Peyer's patch (tissue), 4 donors: ENCODE measurements at regions not wholly inside any gene's neighbourhood (a gene's known extent, or its start where the extent isn't known, plus 50 kb on each side); places are given as distances from the start of the nearest gene placed in this dataset.

Experiments used
- DNase-seq, 3 donors: peaks; one replicate each; pipeline ENCODE4 v3.0.0-alpha.2; 2017 to 2019
- H3K27ac ChIP-seq, 4 donors: fragments of 200-600 bp; sonication (generic); one replicate each; pipeline ENCODE4 v1.5.1; 2016 to 2019
- H3K27me3 ChIP-seq, 2 donors: fragments of 200-600 bp; sonication (generic); one replicate each; pipeline ENCODE4 v1.5.1; 2019
- H3K36me3 ChIP-seq, 3 donors: fragments of 200-600 bp; sonication (generic); one replicate each; pipeline ENCODE4 v1.5.1; 2016 to 2019
- H3K4me1 ChIP-seq, 4 donors: fragments of 200-600 bp; sonication (generic); one replicate each; pipeline ENCODE4 v1.5.1; 2016 to 2019
- H3K4me3 ChIP-seq, 4 donors: fragments of 200-600 bp; sonication (generic); 1 replicate in 3 of 4; 2 replicates in 1 of 4; pipeline ENCODE4 v1.5.1; 2016 to 2019; ENCODE audit warnings: mild to moderate bottlenecking in 1 of 4
- H3K9me3 ChIP-seq, 4 donors: fragments of 200-600 bp; sonication (generic); one replicate each; pipeline ENCODE4 v1.5.1; 2016 to 2019; ENCODE audit warnings: mild to moderate bottlenecking in 1 of 4
- CTCF ChIP-seq, 6 experiments: fragments of 450-650 bp in 4 of 6; fragments of 200-600 bp in 2 of 6; sonication (generic) in 1 of 6; IDR thresholded peaks; one replicate each; pipeline ENCODE4 v1.5.1; 2017 to 2019; ENCODE audit warnings: antibody characterized with exemption in 6 of 6, mild to moderate bottlenecking in 3 of 6, moderate library complexity in 1 of 6
- POLR2A ChIP-seq, 2 donors: fragments of 450-650 bp; IDR thresholded peaks; one replicate each; pipeline ENCODE4 v1.5.1; 2017; ENCODE audit warnings: antibody characterized with exemption in 2 of 2, mild to moderate bottlenecking in 2 of 2, moderate library complexity in 2 of 2

DNA sequence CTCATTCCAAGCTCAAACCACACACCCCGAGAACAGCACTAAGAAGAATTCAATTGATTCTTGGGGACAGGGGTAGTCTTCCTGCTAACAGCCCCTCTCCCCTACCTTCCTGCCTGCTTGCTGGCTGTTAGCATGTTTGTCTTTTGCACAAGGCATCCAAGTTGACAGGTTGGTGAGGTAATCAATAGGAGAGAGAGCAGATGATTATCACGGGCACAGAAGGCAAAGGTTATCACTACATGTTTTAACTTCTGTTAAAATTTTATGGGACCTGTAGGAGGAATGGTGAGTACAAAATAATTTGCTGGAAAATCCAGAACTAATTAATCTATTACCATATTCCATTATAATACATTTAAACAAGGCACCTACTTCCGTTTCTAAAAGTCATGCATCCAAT, 442.1 kb upstream of the TCF4 start:
- TF ChIP-seq POLR2A (IDR thresholded peaks at IDR 0.05) (no peak), CTCF (IDR thresholded peaks at IDR 0.05) (no peak)
- no peaks in the 10 kb centered on the region for H3K9me3 ChIP-seq
- H3K27me3 ChIP-seq, result no peaks in the 10 kb centered on the region
- no peaks in the 10 kb centered on the region for H3K36me3 ChIP-seq
- no peak overlapping the region for H3K4me3 ChIP-seq
- no peak for DNase-seq
- no peaks in the 10 kb centered on the region for H3K4me1 ChIP-seq
- no peak overlapping the region for H3K27ac ChIP-seq

DNA sequence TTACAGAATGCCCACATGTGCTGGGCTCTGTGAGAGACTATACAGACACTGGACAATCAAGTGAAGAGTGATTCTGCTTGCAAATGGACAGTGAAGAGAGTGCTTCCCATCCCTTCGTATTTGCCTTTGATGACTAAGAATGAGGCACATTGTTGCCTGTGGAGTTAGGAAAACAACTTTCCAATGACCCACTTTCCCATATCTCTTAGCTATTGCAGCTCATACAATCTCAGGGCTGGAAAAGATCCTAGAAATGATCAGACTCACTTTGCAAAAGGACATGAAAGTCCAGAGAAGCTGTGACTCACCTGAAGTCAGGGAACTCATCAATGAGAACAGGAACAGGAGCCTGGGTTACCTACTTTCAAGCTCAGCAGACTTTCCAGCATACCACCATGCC, 440.5 kb upstream of the TCF4 start:
- Histone ChIP-seq H3K27me3 (no peaks in the 10 kb centered on the region), H3K9me3 (no peaks in the 10 kb centered on the region), H3K36me3 (no peaks in the 10 kb centered on the region), H3K4me3 (no peak overlapping the region), H3K4me1 (no peaks in the 10 kb centered on the region), H3K27ac (no peak overlapping the region)
- no peak for TF ChIP-seq CTCF (IDR thresholded peaks at IDR 0.05)
- no peak for TF ChIP-seq POLR2A (IDR thresholded peaks at IDR 0.05)
- DNase-seq, result no peak

DNA sequence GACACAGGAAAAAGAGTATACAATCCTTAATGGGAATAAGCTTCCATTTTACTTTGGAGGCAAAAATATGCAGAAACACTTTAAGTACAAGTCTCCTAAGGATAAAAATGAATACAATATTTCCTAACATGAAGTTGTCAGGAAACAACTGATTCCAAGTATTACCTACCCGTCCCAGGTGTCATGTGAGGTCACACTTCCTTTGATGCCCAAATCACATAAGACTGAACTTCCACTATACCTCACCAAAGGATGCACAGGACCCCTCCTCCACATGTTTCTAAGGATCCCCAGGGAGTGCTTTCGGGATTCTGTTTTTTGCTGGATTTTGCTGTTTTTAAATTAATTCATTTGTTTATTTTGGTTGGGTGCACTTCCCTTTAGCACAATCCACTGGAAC, 438.5 kb upstream of the TCF4 start:
- Histone ChIP-seq H3K27ac (no peak overlapping the region), H3K4me1 (no peaks in the 10 kb centered on the region), H3K36me3 (no peaks in the 10 kb centered on the region), H3K27me3 (no peaks in the 10 kb centered on the region), H3K4me3 (no peak overlapping the region), H3K9me3 (no peaks in the 10 kb centered on the region)
- no peak for TF ChIP-seq POLR2A (IDR thresholded peaks at IDR 0.05)
- no peak for TF ChIP-seq CTCF (IDR thresholded peaks at IDR 0.05)
- no peak for DNase-seq

- H3K4me1 ChIP-seq, result no peaks in the 10 kb centered on the region
- no peak overlapping the region for H3K27ac ChIP-seq
- TF ChIP-seq CTCF (IDR thresholded peaks at IDR 0.05) (no peak), POLR2A (IDR thresholded peaks at IDR 0.05) (no peak)
- H3K36me3 ChIP-seq, result no peaks in the 10 kb centered on the region
- no peaks in the 10 kb centered on the region for H3K27me3 ChIP-seq
- H3K9me3 ChIP-seq, result no peaks in the 10 kb centered on the region
- DNase-seq, result no peak
- no peak overlapping the region for H3K4me3 ChIP-seq
These were observed 433.8 kb upstream of the TCF4 start for GRCh38 chr18:56021809-56022195.

GRCh38 chr18:56021136-56021808, 433.3 kb upstream of the TCF4 start:
- no peaks in the 10 kb centered on the region for H3K36me3 ChIP-seq

More at GRCh38 chr18:56021136-56021808, 433.3 kb upstream of the TCF4 start:
- H3K4me1 ChIP-seq, result no peaks in the 10 kb centered on the region
- no peaks in the 10 kb centered on the region for H3K9me3 ChIP-seq
- H3K27me3 ChIP-seq, result no peaks in the 10 kb centered on the region
- H3K27ac ChIP-seq, result no peak overlapping the region
- no peak overlapping the region for H3K4me3 ChIP-seq
- no peak for DNase-seq
- TF ChIP-seq POLR2A (IDR thresholded peaks at IDR 0.05) (no peak), CTCF (IDR thresholded peaks at IDR 0.05) (no peak)
